HL-60 (cell line): ENCODE measurements at regions not wholly inside any gene's neighbourhood (a gene's known extent, or its start where the extent isn't known, plus 50 kb on each side); places are given as distances from the start of the nearest gene placed in this dataset.

ENCODE experiments used
- GABPA ChIP-seq: IDR thresholded peaks from 2 replicates; pipeline ENCODE4 v1.6.1; 2012; ENCODE audit warnings: low read depth
- POLR2AphosphoS5 ChIP-seq: IDR thresholded peaks from 2 replicates; pipeline ENCODE4 v1.6.1; 2012; ENCODE audit warnings: low read depth
- TF ChIP-seq, protein P1 (sequence below): IDR thresholded peaks from one replicate; pipeline ENCODE4 v1.5.1; 2011; ENCODE audit warnings: low read length, control low read depth, inconsistent platforms; ENCODE audit not compliant: insufficient read depth
- TF ChIP-seq, protein P2 (sequence below): IDR thresholded peaks from 2 replicates; pipeline ENCODE4 v1.6.1; 2012; ENCODE audit warnings: low read depth; ENCODE audit not compliant: insufficient replicate concordance

DNA sequence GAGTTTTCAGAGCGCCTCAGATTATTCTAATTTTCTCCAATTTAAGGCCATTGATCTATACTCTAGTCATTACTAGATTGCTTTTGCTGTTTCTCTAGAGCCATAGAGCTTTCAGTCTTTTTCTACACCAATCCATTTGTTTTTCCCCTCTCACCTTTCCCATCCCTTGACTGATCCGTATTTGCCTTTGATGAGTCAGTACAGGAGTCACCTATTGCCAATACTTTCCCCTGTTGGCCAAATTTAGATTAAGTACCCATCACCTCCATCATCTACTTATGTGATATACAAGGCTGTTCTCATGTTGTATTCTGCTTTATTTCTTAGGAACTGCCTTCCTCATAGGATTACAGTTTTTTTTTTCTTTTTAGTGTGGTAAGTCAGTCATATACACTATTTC is 463.2 kb downstream of the KLF12 start:
- TF ChIP-seq, protein P1, sequence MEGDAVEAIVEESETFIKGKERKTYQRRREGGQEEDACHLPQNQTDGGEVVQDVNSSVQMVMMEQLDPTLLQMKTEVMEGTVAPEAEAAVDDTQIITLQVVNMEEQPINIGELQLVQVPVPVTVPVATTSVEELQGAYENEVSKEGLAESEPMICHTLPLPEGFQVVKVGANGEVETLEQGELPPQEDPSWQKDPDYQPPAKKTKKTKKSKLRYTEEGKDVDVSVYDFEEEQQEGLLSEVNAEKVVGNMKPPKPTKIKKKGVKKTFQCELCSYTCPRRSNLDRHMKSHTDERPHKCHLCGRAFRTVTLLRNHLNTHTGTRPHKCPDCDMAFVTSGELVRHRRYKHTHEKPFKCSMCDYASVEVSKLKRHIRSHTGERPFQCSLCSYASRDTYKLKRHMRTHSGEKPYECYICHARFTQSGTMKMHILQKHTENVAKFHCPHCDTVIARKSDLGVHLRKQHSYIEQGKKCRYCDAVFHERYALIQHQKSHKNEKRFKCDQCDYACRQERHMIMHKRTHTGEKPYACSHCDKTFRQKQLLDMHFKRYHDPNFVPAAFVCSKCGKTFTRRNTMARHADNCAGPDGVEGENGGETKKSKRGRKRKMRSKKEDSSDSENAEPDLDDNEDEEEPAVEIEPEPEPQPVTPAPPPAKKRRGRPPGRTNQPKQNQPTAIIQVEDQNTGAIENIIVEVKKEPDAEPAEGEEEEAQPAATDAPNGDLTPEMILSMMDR = no peak
- no peak for TF ChIP-seq POLR2AphosphoS5
- TF ChIP-seq, protein P2, sequence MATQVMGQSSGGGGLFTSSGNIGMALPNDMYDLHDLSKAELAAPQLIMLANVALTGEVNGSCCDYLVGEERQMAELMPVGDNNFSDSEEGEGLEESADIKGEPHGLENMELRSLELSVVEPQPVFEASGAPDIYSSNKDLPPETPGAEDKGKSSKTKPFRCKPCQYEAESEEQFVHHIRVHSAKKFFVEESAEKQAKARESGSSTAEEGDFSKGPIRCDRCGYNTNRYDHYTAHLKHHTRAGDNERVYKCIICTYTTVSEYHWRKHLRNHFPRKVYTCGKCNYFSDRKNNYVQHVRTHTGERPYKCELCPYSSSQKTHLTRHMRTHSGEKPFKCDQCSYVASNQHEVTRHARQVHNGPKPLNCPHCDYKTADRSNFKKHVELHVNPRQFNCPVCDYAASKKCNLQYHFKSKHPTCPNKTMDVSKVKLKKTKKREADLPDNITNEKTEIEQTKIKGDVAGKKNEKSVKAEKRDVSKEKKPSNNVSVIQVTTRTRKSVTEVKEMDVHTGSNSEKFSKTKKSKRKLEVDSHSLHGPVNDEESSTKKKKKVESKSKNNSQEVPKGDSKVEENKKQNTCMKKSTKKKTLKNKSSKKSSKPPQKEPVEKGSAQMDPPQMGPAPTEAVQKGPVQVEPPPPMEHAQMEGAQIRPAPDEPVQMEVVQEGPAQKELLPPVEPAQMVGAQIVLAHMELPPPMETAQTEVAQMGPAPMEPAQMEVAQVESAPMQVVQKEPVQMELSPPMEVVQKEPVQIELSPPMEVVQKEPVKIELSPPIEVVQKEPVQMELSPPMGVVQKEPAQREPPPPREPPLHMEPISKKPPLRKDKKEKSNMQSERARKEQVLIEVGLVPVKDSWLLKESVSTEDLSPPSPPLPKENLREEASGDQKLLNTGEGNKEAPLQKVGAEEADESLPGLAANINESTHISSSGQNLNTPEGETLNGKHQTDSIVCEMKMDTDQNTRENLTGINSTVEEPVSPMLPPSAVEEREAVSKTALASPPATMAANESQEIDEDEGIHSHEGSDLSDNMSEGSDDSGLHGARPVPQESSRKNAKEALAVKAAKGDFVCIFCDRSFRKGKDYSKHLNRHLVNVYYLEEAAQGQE = no peak
- no peak for TF ChIP-seq GABPA
